ENCODE measurements at regions not wholly inside any gene's neighbourhood (a gene's known extent, or its start where the extent isn't known, plus 50 kb on each side); places are given as distances from the start of the nearest gene placed in this dataset.

DNA sequence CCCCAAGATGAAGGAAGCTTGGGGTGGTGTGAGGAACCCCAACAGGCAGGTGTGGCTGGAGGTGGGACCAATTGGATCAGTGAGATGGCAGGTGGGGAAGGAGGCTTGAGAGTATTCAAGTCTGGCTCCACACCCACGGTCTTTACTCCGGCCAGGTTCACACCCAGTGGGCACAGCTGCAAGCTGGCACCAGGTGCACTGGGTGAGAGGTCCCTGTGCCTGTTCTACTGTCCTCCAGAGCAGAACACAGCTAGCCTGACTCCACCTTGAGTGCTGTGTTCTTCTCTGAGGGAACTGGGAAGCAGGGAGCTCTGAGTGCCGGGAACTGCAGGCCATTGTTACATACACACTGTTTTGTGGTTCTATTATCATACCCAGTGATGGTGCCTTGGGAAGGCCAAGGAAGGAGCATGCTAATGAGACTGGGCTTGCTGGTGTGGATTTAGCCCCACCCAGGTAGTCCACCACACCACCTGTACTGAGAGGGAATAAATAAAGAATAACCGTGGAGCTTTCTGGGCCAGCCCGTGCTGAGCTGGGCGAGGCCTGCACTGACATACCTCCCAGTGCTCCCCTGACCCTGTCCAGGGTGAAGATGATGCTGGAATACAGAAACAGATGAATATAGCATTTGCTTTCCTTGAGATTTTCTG is 93.4 kb downstream of the ABHD5 start:
- TF ChIP-seq, protein P1, sequence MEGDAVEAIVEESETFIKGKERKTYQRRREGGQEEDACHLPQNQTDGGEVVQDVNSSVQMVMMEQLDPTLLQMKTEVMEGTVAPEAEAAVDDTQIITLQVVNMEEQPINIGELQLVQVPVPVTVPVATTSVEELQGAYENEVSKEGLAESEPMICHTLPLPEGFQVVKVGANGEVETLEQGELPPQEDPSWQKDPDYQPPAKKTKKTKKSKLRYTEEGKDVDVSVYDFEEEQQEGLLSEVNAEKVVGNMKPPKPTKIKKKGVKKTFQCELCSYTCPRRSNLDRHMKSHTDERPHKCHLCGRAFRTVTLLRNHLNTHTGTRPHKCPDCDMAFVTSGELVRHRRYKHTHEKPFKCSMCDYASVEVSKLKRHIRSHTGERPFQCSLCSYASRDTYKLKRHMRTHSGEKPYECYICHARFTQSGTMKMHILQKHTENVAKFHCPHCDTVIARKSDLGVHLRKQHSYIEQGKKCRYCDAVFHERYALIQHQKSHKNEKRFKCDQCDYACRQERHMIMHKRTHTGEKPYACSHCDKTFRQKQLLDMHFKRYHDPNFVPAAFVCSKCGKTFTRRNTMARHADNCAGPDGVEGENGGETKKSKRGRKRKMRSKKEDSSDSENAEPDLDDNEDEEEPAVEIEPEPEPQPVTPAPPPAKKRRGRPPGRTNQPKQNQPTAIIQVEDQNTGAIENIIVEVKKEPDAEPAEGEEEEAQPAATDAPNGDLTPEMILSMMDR (IDR thresholded peaks at IDR 0.05) = no peak

DNA sequence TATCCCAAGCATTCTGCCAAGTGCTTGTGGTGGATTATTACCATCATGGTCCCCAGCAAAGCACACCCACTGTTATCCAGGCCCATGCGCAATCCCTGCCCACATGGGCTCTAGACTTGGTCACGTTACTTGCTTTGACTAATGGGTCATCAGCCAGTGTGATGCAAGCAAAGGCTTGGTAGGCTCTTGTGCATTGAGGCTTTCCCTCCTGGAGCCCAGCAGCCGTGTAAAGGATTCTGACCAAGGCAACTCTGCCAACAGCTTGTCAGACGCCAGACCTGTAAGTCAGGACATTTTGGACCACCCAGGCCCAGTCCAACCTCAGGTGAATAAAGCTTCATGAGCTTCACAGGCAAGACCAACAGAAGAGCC is 93.9 kb downstream of the ABHD5 start:
- TF ChIP-seq, protein P1 (IDR thresholded peaks at IDR 0.05) = no peak

- TF ChIP-seq, protein P1 (IDR thresholded peaks at IDR 0.05) = no peak
Observed at GRCh38 chr3:43785551-43785950, 94.8 kb downstream of the ABHD5 start.

GRCh38 chr3:43786102-43786501 is 95.4 kb downstream of the ABHD5 start:
- TF ChIP-seq, protein P1 (IDR thresholded peaks at IDR 0.05) = no peak

- TF ChIP-seq, protein P1 (IDR thresholded peaks at IDR 0.05) = no peak
Observed at GRCh38 chr3:43786526-43787305, 96.0 kb downstream of the ABHD5 start.

DNA sequence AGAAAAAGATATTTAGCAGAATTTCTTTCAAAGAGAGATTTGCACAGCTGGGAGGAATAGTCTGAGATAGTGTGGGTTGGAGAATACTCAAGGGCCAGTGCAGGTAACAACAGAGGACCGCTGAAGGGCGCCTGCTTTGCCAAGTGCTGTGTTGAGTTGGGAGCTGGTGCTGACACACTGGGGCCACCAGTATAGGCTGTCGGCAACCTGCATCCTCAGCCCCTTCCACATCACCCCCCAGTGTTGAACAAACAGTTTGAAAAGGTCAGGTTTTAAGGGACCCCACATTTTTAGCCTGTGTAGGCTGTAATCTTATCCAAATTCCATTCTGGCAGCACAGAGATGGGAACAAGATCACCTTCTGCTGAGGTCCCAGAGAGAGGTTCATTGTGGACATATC is 96.6 kb downstream of the ABHD5 start:
- TF ChIP-seq, protein P1 (IDR thresholded peaks at IDR 0.05) = no peak

DNA sequence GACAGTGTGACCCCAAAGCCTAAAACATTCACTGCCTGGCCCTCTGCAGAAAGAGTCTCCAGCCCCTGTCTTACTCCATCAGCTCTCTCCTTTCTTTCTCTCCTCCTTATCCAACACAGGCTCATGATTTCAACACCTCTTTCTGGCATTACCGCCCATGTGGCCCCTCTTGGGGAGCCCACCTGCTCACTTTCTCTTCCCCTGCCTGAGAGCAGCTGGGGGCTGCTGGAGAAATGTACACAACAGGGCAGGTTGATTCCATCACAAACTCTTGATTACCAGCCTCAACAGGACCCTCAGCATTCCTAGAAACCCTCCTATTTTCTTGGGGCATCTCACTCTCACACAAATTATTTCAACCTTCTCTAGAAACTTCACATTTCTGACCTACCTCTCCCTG is 98.3 kb downstream of the ABHD5 start:
- TF ChIP-seq, protein P1 (IDR thresholded peaks at IDR 0.05) = no peak
